OCI-LY7 (cell line): ENCODE measurements at regions not wholly inside any gene's neighbourhood (a gene's known extent, or its start where the extent isn't known, plus 50 kb on each side); places are given as distances from the start of the nearest gene placed in this dataset.

Source experiments
- CTCF ChIP-seq: fragments of 200-600 bp; sonication (generic); conservative IDR thresholded peaks from 2 replicates; pipeline ENCODE4 v1.5.1; 2014; ENCODE audit warnings: mild to moderate bottlenecking, antibody characterized with exemption, low read length, moderate library complexity, mixed read lengths
- EZH2phosphoT487 ChIP-seq: fragments of 200-600 bp; sonication (generic); IDR thresholded peaks from 2 replicates; pipeline ENCODE4 v1.6.1; 2018; ENCODE audit warnings: low read depth, borderline replicate concordance, mild to moderate bottlenecking, mixed run types, antibody characterized with exemption, low read length, moderate library complexity, mixed read lengths

- no peak for TF ChIP-seq CTCF
- no peak for TF ChIP-seq EZH2phosphoT487
Observed at GRCh38 chr11:116697639-116698038, 75.1 kb downstream of the BUD13 start.
